GM12892 (cell line): ENCODE measurements at regions not wholly inside any gene's neighbourhood (a gene's known extent, or its start where the extent isn't known, plus 50 kb on each side); places are given as distances from the start of the nearest gene placed in this dataset.

ENCODE experiments used
- POLR2A ChIP-seq: IDR thresholded peaks from 2 replicates; pipeline ENCODE4 v1.6.1; 2011; ENCODE audit warnings: low read depth, low read length, control low read depth
- POLR2AphosphoS5 ChIP-seq: IDR thresholded peaks from 2 replicates; pipeline ENCODE4 v1.6.1; 2011; ENCODE audit warnings: low read depth, low read length, control low read depth
- TAF1 ChIP-seq: IDR thresholded peaks from 2 replicates; pipeline ENCODE4 v1.6.1; 2011; ENCODE audit warnings: low read depth, mild to moderate bottlenecking, control low read depth, low read length, borderline replicate concordance

- TF ChIP-seq TAF1: no peak
- TF ChIP-seq POLR2AphosphoS5: no peak
- TF ChIP-seq POLR2A: no peak
Measured at GRCh38 chr9:107154766-107155165, 128.3 kb upstream of the RAD23B start.
